ENCODE measurements at regions not wholly inside any gene's neighbourhood (a gene's known extent, or its start where the extent isn't known, plus 50 kb on each side); places are given as distances from the start of the nearest gene placed in this dataset.

DNA sequence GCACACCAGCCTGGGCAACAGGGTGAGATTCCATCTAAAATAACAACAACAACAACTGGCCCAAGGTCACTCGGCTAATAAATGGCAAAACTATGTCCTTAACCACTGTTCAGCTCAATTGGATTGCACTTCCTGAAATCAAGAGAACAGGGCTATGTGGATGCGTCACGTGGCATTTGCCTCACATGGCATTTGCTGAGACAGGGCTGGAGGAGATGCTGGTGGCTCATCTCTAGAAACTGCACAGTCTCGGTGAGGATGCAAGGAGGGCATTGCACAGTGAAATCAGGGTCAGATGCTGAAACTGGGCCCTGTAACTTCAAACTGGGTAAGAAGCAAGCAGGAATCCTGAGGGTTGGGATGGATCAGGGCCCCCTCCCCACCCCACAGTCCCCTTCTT lies 171.9 kb downstream of the BUD13 start:
- DNase-seq (ENCODE audit: low read depth in 2 of 2) = no peak

DNA sequence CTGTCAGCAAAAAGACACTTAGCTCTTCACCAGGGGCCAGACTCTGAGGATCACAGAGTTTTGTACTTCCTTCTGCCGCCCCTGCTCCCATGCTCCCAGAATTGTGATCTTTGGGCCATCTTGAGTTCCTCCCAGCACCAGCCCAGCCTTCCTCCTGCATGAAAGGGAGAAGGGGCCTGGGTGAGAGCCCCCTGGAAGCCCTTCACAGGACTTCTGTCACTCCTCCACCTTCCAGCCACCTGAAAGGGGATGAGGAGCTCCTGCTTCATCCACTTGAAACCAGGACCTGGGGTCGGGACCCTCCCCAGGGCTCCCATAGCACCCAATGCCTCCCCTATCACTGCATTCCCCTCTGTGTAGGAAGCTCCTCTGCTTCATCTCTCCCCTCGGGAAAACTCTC lies 174.2 kb downstream of the BUD13 start:
- DNase-seq (ENCODE audit: low read depth in 2 of 2) = no peak

DNA sequence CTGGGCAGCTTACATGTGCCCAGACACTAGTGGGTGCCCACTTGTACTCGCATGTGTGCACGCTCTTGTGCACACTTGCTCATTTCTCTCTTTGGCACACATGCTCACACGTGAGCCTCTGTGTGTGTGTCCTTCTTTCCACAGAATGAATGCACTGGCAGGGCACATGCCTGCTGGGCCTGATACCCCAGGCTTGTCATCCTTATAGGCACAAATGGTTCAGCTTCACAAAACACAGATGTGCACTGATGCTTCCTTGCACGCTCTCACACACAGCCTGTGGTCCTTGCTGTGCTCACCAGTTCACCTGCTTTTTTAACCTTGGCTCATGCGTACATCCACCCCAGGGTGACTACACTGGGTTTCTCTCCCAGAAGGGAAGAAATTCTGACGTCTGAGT lies 174.8 kb downstream of the BUD13 start:
- DNase-seq (ENCODE audit: low read depth in 2 of 2) = no peak

DNA sequence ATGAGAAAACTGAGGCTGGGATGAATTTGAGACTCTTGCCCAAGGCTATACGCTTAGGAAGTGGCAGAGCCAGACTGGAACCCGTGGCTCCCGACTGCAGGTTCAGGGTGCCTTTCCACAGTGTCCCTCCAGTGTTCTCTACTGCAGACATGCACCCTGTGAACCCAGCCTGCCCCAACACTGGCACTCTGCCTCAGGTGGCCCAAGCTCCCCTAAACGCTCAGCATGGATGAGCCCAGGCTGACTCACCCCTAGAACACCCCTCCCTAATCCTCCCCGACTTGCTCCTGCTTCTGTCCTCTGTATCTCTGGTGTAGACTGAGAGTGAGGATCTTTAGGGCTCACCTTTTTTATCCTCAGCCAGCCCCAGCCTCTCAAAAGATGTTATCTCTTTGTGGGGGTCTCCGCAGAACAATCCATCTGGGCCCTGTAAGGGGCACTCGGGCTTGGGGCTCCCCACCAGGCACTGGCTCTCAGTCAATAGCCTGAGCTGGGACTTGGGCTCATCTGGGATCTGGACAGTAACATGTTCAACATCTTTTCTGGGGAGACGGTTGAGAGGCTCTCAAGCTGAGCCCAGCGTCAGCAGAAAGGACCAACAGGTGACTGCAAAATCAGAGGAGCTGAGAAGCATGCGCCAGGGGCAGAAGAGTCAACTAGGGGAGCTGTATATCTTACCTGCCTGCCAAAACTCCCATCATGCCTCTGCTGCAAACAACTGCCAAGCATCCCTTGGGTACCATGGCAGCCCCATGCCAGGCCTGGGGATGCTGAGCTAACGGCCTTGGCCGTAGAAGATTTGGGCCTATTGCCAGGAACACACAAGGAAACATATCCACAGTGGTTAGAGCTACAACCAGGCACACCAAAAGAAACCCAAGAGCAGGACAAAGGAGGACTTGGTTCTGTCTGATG lies 176.2 kb downstream of the BUD13 start:
- no peak for DNase-seq (ENCODE audit: low read depth in 2 of 2)

DNA sequence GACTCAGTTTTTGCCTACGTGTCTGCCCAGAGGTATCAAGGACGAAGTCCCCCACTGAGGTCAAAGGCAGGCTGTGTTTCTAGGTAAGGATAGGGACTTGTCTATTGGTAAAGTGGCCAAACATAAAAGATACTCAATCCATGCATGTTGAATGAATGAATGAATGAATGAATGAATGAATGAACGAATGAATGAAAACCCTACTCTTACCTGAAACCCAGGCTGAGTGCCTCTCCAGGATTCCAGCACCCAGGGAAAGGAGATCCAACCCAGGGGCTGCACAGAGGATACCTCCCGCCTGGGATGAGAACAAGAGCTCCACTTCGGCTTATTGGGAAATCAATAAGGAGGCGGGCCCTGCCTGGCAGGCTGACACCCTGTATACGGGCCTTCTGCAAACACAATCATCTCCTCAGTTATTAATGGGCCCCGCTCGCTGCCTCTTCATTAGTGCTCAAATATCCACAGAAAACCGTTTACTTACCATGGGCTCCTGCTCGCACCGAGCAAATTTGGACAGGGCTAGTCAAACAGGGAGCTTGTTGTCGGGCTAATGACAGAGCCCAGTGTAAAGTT lies 177.4 kb downstream of the BUD13 start:
- DNase-seq (ENCODE audit: low read depth in 2 of 2) = no peak

DNA sequence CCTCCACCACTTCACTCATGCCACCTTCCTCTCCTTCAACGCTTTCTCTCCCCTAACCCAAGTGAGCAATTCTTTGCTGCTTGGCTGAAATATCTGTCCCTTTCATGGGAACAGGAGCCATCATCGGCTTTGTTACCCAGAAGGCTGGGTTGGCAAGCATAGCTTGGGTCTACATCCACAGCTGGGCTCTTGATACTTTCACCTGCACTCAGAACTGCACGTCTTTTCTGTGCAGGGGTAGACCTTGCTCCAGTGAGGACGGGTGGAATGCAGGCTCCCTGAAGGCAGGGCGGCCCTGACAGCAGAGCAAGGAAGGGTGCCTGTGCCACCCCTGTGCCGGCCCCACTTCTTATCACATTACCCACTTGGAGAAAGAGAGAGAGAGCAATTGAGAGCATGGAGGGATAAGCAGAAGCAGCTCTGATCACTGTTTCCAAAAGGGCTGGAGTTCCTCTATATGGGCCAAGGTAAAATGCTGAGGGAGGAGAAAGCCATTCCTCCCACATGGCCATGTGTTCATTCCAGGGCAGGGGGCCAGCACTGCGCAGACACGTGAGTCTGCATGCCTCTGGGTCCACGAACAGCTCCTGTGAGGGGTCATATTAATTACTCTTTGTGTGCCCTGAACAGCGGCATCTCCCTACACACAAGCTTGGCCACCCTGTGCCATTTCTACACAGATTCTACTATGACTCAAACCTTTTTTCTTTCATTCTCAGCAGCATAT lies 181.8 kb downstream of the BUD13 start:
- no peak for DNase-seq (ENCODE audit: low read depth in 2 of 2)

DNA sequence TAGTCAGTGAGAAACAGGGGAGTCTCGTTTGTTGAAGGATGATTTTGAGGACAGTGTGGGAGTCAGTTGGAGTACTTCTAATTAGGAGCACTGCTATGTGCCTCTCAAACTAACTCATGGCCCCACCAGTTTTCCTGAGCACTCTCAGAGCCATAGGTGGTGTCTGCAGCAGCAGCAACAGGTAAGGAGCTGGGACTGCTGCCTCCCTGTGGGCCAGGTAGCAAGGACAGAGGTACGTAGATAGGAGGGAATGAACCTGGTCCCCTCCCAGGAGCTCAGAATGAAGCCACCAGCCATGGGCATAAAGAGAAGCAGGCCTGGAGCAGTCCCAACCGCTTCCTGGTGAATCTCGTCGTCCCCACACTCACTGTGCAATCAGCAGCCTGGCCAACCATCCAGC lies 183.4 kb downstream of the BUD13 start:
- no peak for DNase-seq (ENCODE audit: low read depth in 2 of 2)

DNA sequence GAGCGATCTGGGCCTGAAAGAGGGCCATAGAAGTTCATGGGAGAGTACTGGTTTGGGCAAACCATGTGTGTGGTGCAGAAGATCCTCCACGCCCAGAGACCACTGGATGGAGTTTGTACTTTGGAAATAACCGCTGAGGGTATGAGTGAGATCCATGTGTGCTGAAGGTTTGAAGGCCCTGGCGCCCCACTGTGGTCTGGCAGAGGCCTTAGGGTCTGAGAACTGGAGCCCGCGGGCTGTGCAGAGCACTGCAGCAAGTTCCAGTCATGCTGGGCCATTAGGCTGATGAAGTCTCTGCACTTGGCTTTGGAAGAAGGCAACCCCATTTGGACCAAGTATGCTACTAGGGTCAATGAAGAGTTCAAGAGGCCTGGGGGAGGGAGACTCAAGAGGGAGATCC lies 186.4 kb downstream of the BUD13 start:
- no peak for DNase-seq (ENCODE audit: low read depth in 2 of 2)

DNA sequence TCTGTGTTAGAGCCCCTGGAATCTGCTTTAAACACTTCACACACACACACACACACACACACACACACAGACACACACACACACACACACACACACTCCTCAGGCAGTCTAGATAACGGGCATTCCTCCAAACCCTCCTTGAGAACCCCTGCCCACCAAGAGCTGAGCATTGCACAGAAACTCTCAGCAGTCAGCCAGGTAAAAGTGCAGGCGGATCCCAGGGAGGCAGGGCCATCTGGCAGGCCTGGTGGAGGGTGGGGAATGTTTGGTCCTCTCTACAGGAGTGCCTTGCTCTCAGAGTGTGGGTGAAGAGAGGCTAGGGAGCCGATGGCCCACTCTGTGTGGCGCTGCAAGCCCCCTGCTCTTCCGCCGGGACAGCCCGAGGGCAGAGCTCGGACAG lies 190.2 kb downstream of the BUD13 start:
- no peak for DNase-seq (ENCODE audit: low read depth in 2 of 2)

DNA sequence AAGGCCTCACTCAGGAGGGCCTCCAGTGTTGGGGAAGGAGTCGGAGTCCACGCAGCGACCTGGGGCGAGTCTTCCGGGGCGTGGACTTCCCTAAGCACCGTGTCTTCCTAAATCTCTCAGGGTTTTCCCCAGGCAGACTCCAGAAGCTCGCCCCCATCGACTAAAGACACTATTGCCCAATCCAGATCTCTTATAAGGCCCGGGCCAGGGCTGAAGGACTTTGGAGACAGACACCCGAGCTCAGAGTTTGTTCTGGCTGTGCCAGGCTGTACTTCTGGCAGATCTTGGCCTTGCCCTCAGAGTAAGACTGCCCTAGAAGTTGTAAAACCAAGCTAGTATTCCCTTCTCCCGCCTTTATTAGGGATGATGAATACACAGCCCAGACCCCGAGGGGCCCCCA lies 191.4 kb downstream of the BUD13 start:
- DNase-seq (ENCODE audit: low read depth in 2 of 2) = no peak

DNA sequence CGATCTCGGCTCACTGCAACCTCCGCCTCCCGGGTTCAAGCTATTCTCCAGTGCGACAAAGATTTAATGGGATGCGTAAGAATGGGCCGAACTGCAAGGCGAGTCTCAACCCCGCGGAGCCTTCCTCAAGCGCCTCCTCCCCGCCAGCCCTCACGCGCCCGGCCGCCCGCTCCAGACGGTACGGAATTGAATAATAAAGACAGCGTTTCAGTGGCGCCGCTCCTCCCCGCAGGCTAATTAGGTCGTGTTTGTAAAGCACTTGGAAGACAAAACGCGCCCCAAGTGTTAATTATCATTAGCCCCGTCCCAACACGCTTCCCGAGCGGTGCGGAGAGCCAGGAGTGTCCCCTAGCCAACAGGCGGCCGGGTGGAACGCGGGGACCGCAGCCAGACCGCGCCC lies 192.0 kb downstream of the BUD13 start:
- DNase-seq (ENCODE audit: low read depth in 2 of 2) = no peak

DNA sequence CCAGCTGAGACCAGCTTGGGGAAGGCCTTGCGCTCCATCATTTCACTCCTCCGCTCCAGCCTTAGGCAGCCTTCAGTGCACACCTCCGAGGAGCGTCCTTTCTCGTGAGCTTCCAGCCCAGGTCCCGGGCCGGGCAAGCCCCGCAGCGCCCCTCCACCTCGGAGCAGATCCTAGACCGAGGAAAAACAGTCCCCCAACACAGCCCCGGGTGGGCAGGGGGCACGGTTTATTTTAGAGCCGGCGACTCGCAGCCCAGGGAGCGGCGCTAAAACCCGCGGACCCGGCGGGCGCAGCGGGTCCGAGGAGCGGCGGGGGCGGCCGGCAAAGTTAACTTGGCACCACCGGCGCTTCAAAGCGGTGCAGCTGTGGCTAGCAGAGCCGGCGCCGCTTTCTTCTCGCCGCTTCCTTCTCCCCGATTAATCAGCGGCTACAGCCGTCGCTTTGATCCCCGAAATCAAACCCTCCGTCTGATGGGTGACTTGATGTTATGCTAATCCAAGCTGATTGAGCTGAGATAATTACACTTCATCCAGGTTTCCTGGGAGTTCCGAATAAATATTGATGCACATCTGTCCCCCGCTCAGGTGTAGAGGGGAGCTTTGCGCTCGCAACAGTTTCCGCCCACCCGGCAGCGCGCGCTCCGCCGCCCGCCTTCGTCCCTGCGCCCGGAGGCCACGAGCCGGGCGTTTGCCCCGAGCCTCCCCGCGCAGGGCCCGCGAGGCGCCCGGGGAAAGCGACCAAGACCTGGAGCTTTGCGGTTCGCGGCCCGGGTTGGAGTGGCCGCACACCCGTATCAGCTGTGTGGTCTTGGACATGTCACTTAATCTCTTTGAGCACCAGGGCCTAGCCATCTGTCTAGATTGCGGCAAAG lies 192.7 kb downstream of the BUD13 start:
- no peak for DNase-seq (ENCODE audit: low read depth in 2 of 2)

DNA sequence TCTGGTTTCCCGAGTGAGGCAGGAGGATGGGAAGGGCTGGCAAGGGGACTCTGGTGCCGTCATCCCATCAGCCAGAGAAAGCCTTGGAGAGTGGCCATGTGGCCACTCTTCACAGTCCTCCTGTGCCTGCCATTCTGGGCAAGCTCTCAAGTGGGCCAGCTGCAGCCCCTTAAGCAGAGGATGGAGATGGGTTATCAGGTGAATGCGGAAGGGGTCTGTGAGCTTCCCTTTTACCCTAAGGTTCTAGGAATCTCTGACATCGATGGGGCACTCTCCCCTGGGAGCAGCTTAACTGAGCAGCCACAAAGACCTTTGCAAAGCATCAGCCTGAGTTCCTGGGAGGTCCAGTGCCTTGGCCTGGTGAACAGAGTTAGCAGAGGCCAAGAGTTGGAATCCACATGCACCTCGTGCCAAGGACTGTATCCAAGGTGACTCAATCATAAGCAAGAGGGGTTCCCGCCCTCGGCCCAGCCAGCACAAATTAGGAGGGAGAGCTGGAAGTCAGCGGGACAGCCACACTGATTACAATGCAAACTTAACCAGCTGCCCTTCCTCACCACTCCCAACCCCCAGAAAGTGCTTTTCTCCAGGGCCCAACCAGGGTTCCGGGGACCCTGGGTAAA lies 193.6 kb downstream of the BUD13 start:
- no peak for DNase-seq (ENCODE audit: low read depth in 2 of 2)

DNA sequence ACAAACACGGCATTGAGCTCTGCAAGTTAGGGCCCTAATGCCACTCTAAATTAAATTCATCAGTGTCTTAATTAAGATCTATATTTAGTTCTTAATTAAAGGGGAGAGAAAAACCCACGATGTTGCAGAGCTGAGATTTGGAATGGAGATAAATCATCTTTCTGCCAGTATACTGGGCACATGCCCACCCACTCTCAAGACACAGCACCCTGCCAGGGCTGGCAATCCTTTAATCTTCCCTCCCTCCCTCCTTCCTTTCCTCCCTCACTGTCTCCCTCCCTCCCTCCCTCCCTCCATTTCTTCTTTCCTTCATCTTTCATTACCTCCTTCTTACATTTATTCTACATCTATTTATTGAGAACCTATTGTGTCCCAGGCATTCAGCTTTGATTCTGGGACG lies 194.8 kb downstream of the BUD13 start:
- DNase-seq (ENCODE audit: low read depth in 2 of 2) = no peak

DNA sequence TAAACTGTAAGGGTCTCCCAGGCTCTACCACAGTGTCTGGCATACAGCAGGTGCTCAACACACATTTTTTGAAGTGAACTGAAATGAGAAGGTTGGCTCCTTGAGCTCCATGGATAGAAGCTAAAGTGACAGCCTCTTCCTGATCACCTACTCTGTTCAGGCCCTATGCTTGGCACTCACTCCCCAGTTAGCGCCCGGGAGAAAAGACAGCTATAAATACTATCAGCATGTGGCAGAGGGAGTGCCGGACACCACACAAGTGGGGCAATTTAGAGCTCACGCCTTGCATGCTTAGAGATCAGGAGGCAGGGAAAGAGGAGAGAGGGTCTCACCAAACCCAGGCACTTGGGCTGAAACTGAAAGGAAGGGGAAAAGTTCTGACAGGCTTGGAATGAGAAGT lies 195.5 kb downstream of the BUD13 start:
- DNase-seq (ENCODE audit: low read depth in 2 of 2) = no peak

DNA sequence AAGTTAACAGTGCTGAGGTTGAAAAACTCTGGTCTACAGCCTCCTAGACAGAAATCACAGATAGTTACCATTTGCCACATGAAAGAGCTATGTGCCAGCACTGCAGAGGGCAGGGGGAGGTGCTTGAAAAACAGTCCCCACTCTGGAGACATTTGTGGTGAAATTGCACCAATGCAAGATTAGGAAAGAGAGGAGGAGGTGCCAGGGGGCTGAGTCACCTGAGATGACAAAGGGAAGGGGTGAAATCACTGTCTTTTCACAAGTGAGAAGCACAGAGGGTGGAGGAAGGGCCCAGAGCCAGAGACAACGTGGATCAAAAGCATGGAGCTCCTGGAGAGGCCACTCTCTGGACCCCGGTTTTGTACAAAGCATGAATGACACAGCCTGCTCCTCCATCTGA lies 196.3 kb downstream of the BUD13 start:
- DNase-seq (ENCODE audit: low read depth in 2 of 2) = no peak

DNA sequence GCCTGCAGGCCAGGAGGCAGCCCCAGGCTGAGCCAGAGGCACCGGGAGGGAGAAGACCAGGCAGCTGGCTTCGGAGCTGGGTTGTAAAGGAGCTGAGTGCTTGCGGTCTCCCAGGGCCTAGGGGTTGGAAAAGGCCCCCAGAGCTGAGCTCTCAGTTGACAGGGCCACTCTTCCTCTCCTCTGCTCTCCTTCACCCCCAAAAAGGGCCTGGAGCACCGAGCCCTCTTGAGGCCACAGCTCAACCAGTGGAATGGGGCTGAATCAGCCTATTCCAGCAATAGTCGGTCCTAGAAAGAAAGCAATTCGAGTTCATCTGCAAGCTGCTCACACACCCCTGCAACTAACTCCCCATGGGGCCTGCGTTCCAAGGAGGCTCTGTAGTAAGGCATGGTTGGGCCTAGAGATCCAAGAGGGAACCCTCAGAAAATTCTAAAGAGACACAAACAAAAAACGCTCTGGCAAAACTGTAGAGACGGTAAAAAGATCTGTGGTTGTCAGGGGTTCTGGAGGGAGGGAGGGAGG lies 205.0 kb downstream of the BUD13 start:
- no peak for DNase-seq (ENCODE audit: low read depth in 2 of 2)

DNA sequence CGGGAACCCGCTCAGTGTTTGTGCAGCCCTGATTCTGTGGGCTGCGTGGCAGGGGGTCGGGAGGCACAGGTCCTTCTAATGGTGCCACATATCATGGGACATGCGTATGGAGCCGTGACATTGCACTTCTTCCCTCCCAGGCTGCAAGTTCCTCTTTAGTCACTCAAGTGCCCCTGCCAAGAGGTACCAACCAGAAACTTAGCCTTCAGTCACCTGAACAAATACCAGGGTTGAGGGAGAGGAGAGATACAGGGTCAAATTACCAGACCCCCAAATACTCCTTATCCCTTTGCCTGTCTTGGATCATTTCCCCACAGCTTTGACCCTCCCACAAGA lies 209.1 kb downstream of the BUD13 start:
- no peak for DNase-seq (ENCODE audit: low read depth in 2 of 2)

DNA sequence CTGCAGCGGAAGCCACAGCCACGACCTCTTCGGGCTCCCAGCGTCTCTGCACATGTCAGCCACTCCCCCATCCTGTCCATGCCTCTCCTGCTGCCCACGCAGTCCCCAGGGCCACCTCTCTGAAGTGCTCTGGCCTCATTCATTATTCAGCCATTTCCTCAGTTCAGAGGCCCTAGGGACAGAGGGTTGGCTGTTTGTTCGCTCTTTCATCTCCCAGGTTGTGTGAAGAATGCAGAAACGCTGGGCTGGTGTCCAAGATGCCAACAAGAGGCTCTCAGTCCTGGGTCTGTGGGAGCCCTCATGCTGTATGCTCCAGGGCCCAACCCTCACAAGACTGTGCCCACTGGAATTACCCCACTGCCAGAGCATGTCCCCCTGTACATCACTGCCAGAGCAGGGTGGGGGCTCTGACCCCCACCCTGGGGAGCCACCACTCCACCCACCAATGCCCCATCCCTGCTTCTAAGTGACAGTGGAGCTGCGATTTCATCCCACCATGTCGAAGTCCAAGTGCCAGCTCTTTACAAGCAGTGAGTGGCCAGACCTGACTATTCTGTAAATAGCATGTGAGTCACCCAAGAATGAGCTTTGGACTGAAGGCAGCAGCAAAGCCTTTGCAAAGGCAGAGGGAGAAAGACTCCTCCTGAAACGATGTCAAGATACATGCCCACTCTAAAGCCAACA lies 209.6 kb downstream of the BUD13 start:
- no peak for DNase-seq (ENCODE audit: low read depth in 2 of 2)

DNA sequence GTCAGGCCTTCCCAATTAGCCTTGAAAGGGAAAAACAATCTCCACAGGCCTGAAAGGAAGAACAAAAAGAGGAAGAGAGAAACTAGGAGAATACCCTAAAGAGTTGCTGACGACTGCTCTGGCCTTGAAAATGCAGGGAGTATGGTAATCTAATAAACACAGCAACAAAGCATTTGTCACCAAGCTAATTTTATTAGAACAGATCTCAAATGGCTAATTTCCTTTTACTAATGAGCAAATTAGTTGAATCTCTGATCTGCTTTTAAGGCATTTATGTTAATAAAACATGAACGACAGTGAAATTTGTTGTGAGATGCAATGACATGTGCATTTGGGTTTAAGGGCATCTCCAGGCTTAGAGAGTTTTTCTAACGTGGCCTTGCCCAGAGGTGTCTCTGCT lies 212.2 kb downstream of the BUD13 start:
- no peak for DNase-seq (ENCODE audit: low read depth in 2 of 2)
